H9 (cell line): ENCODE measurements at regions not wholly inside any gene's neighbourhood (a gene's known extent, or its start where the extent isn't known, plus 50 kb on each side); places are given as distances from the start of the nearest gene placed in this dataset.

ENCODE experiments used
- DNase-seq: peaks from one replicate; pipeline ENCODE4 v3.0.0-alpha.2; 2017
- H2AFZ ChIP-seq: one replicate; pipeline ENCODE4 v1.6.1; 2013; ENCODE audit warnings: mild to moderate bottlenecking, low read length, control low read depth, moderate library complexity
- H2AK5ac ChIP-seq: 2 replicates; pipeline ENCODE4 v1.6.1; 2013; ENCODE audit warnings: low read length, control low read depth, mixed read lengths; ENCODE audit not compliant: insufficient read length
- H2BK120ac ChIP-seq: one replicate; pipeline ENCODE4 v1.6.1; 2013; ENCODE audit warnings: low read depth, mild to moderate bottlenecking, low read length, control low read depth, inconsistent platforms; ENCODE audit not compliant: poor library complexity, severe bottlenecking
- H2BK12ac ChIP-seq: 2 replicates; pipeline ENCODE4 v1.6.1; 2013; ENCODE audit warnings: low read length, control low read depth, mixed read lengths, low read depth; ENCODE audit not compliant: insufficient read length
- H2BK15ac ChIP-seq: 2 replicates; pipeline ENCODE4 v1.6.1; 2013; ENCODE audit warnings: low read depth, low read length, control low read depth
- H2BK20ac ChIP-seq: one replicate; pipeline ENCODE4 v1.6.1; 2013; ENCODE audit warnings: low read depth, mild to moderate bottlenecking, low read length, control low read depth, inconsistent platforms; ENCODE audit not compliant: poor library complexity, severe bottlenecking
- H2BK5ac ChIP-seq: 2 replicates; pipeline ENCODE4 v1.6.1; 2013; ENCODE audit warnings: low read length, control low read depth, mixed read lengths; ENCODE audit not compliant: insufficient read length
- H3K14ac ChIP-seq: 2 replicates; pipeline ENCODE4 v1.6.1; 2013; ENCODE audit warnings: low read length, control low read depth; ENCODE audit not compliant: insufficient read depth
- H3K18ac ChIP-seq: 2 replicates; pipeline ENCODE4 v1.6.1; 2013; ENCODE audit warnings: low read depth, mild to moderate bottlenecking, mixed read lengths, low read length, control low read depth; ENCODE audit not compliant: insufficient read length
- H3K23ac ChIP-seq: 2 replicates; pipeline ENCODE4 v1.6.1; 2013; ENCODE audit warnings: low read length, control low read depth, mixed read lengths, low read depth; ENCODE audit not compliant: insufficient read length
- H3K23me2 ChIP-seq: 2 replicates; pipeline ENCODE4 v1.6.1; 2013; ENCODE audit warnings: low read depth, mild to moderate bottlenecking, mixed read lengths, low read length, control low read depth; ENCODE audit not compliant: insufficient read length, poor library complexity, severe bottlenecking
- H3K27ac ChIP-seq: 2 replicates; pipeline ENCODE4 v1.5.1; 2013; ENCODE audit warnings: low read length, control low read depth, mixed read lengths, low read depth; ENCODE audit not compliant: insufficient read length
- H3K27me3 ChIP-seq: 2 replicates; pipeline ENCODE4 v1.6.1; 2013; ENCODE audit warnings: low read length, control low read depth, inconsistent platforms; ENCODE audit not compliant: insufficient read depth
- H3K4ac ChIP-seq: 2 replicates; pipeline ENCODE4 v1.6.1; 2013; ENCODE audit warnings: low read depth, mild to moderate bottlenecking, control low read depth, inconsistent platforms, low read length, moderate library complexity
- H3K4me1 ChIP-seq: 2 replicates; pipeline ENCODE4 v1.6.1; 2013; ENCODE audit warnings: low read length, control low read depth, inconsistent platforms; ENCODE audit not compliant: insufficient read depth
- H3K4me2 ChIP-seq: 2 replicates; pipeline ENCODE4 v1.6.1; 2013; ENCODE audit warnings: low read length, control low read depth, mixed read lengths; ENCODE audit not compliant: insufficient read length, insufficient read depth
- H3K56ac ChIP-seq: 2 replicates; pipeline ENCODE4 v1.6.1; 2013; ENCODE audit warnings: low read depth, mild to moderate bottlenecking, mixed read lengths, low read length, control low read depth; ENCODE audit not compliant: insufficient read length
- H3K79me1 ChIP-seq: 2 replicates; pipeline ENCODE4 v1.6.1; 2013; ENCODE audit warnings: low read depth, mild to moderate bottlenecking, moderate library complexity, low read length, control low read depth, inconsistent platforms; ENCODE audit not compliant: insufficient read depth, poor library complexity, severe bottlenecking
- H3K79me2 ChIP-seq: 2 replicates; pipeline ENCODE4 v1.6.1; 2013; ENCODE audit warnings: low read length, control low read depth, inconsistent platforms; ENCODE audit not compliant: insufficient read depth
- H3K9ac ChIP-seq: 2 replicates; pipeline ENCODE4 v1.6.1; 2013; ENCODE audit warnings: low read length, control low read depth, mixed read lengths; ENCODE audit not compliant: insufficient read length; ENCODE audit errors: extremely low read depth
- H3K9me3 ChIP-seq: one replicate; pipeline ENCODE4 v1.6.1; 2013; ENCODE audit warnings: low read depth, low read length, inconsistent platforms; ENCODE audit not compliant: control insufficient read depth
- H3T11ph ChIP-seq: one replicate; pipeline ENCODE4 v1.6.1; 2013; ENCODE audit warnings: mild to moderate bottlenecking, low read length, control low read depth, inconsistent platforms
- H4K20me1 ChIP-seq: one replicate; pipeline ENCODE4 v1.6.1; 2013; ENCODE audit not compliant: control insufficient read depth, insufficient read length, insufficient read depth
- H4K5ac ChIP-seq: 2 replicates; pipeline ENCODE4 v1.6.1; 2013; ENCODE audit warnings: low read depth, mild to moderate bottlenecking, mixed read lengths, low read length, control low read depth; ENCODE audit not compliant: insufficient read length
- H4K8ac ChIP-seq: replicated peaks from 2 replicates; pipeline ENCODE4 v1.6.1; 2013; ENCODE audit warnings: low read length, control low read depth, mixed read lengths, low read depth; ENCODE audit not compliant: insufficient read length
- H4K91ac ChIP-seq: 2 replicates; pipeline ENCODE4 v1.6.1; 2013; ENCODE audit warnings: low read depth, mild to moderate bottlenecking, moderate library complexity, mixed read lengths, low read length, control low read depth; ENCODE audit not compliant: insufficient read length
- H3K27ac Mint-ChIP-seq, 3 experiments: 2 replicates in 2 of 3; 3 replicates in 1 of 3; pipeline ENCODE4 v1.8.0; 2020 to 2021; ENCODE audit warnings: mixed read lengths in 3 of 3, mild to moderate bottlenecking in 1 of 3, moderate library complexity in 1 of 3
- H3K27me3 Mint-ChIP-seq: 2 replicates; pipeline ENCODE4 v1.8.0; 2021; ENCODE audit warnings: low read depth, mild to moderate bottlenecking, moderate library complexity, mixed read lengths
- H3K36me3 Mint-ChIP-seq, 3 experiments: 2 replicates in 2 of 3; 3 replicates in 1 of 3; pipeline ENCODE4 v1.8.0; 2020 to 2021; ENCODE audit warnings: low read depth in 3 of 3, mixed read lengths in 3 of 3; ENCODE audit not compliant: insufficient read depth in 1 of 3
- H3K4me1 Mint-ChIP-seq, 2 experiments: 2 replicates each; pipeline ENCODE4 v1.8.0; 2020; ENCODE audit warnings: mixed read lengths in 2 of 2
- H3K4me3 Mint-ChIP-seq, 2 experiments: 2 replicates in 1 of 2; 3 replicates in 1 of 2; pipeline ENCODE4 v1.8.0; 2020 to 2021; ENCODE audit warnings: mild to moderate bottlenecking in 2 of 2, mixed read lengths in 2 of 2, moderate library complexity in 1 of 2
- H3K9me3 Mint-ChIP-seq, 2 experiments: 2 replicates in 1 of 2; 3 replicates in 1 of 2; pipeline ENCODE4 v1.8.0; 2020; ENCODE audit warnings: mild to moderate bottlenecking in 2 of 2, mixed read lengths in 2 of 2, moderate library complexity in 1 of 2
- CTCF ChIP-seq: fragments of 200-600 bp; sonication (generic); conservative IDR thresholded peaks from 3 replicates; pipeline ENCODE4 v1.8.0; 2021; ENCODE audit warnings: antibody characterized with exemption, mild to moderate bottlenecking
- WGBS: extraction: QIAGEN DNeasy Blood & Tissue Kit; methylation state at CpG from one replicate; pipeline ENCODE4 v1.1.7; 2013; ENCODE audit warnings: missing lambda C conversion rate, low lambda C conversion rate, mixed read lengths; ENCODE audit not compliant: insufficient read length; ENCODE audit errors: extremely low coverage; 5-methylcytosine and 5-hydroxymethylcytosine counted together

- Mint-ChIP-seq H3K4me3 (no peak overlapping the region), H3K27me3 (peaks cover 11% of the 10 kb centered on the region), H3K36me3 (no peaks in the 10 kb centered on the region), H3K27ac (no peak overlapping the region), H3K9me3 (no peaks in the 10 kb centered on the region; a peak in 1 of 5 replicates), H3K4me1 (peaks cover 20 to 23% of the 10 kb centered on the region in 2 experiments)
- TF ChIP-seq CTCF: no peak
- Histone ChIP-seq H4K20me1 (no peaks in the 10 kb centered on the region), H3K27me3 (no peaks in the 10 kb centered on the region), H3K14ac (no peak overlapping the region), H3K18ac (no peak overlapping the region), H3K4ac (no peak overlapping the region), H2BK20ac (no peak overlapping the region), H2AK5ac (no peak overlapping the region), H3K4me1 (peaks cover 9% of the 10 kb centered on the region; the same call in 1 of the 2 replicates), H4K5ac (no peak overlapping the region), H4K91ac (no peak overlapping the region), H3K79me2 (no peaks in the 10 kb centered on the region), H3K4me2 (no peak overlapping the region), H3K27ac (no peak overlapping the region), H2BK5ac (no peak overlapping the region), H4K8ac (no peak overlapping the region), H3K79me1 (no peaks in the 10 kb centered on the region), H2BK12ac (no peak overlapping the region), H3K9ac (no peak overlapping the region), H2BK120ac (no peak overlapping the region), H2BK15ac (no peak overlapping the region), H3K56ac (no peak overlapping the region), H3K9me3 (no peaks in the 10 kb centered on the region), H3K23ac (no peak overlapping the region), H3K23me2 (no peaks in the 10 kb centered on the region), H2AFZ (no peak overlapping the region), H3T11ph (no peak overlapping the region)
- 100% methylated on average over 1 of the region's 2 CpGs for WGBS
- no peak for DNase-seq
Measured at GRCh38 chr16:86304868-86305267, 205.5 kb upstream of the FOXF1 start.
